Suprapubic skin (tissue), 3 donors: ENCODE measurements at regions not wholly inside any gene's neighbourhood (a gene's known extent, or its start where the extent isn't known, plus 50 kb on each side); places are given as distances from the start of the nearest gene placed in this dataset.

Source experiments
- EP300 ChIP-seq: sonication (generic); formaldehyde crosslinking; IDR thresholded peaks from one replicate; pipeline ENCODE4 v1.6.1; 2017; ENCODE audit warnings: antibody characterized with exemption
- POLR2A ChIP-seq, 2 donors: fragments of 450-650 bp; IDR thresholded peaks; one replicate each; pipeline ENCODE4 v1.6.1; 2017; ENCODE audit warnings: antibody characterized with exemption in 2 of 2, mild to moderate bottlenecking in 2 of 2, moderate library complexity in 2 of 2
- TF ChIP-seq, protein P1 (sequence below), 2 donors: fragments of 200-600 bp in 1 of 2; fragments of 450-650 bp in 1 of 2; sonication (generic) in 1 of 2; IDR thresholded peaks; one replicate each; pipeline ENCODE4 v1.5.1; 2016 to 2019; ENCODE audit warnings: antibody characterized with exemption in 2 of 2, mild to moderate bottlenecking in 1 of 2, moderate library complexity in 1 of 2

DNA sequence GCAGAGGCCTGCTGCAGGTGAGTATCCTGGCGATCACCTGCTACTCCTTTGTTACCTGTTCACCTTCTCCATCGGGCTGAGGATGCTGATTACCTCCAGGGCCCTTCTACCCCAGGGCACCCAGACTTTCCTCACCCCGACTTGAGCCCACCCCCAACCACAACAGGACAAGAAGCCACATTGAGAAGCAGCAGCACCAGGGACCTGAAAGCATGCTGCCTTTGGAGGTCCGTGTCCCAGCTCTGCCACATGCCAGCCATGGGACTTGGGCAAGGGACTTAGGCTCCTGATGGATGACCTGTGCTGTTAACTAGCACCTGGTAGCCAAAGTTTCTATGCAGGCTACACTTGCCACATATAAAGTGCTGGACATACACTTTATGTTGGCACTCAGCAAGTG lies 89.7 kb downstream of the CPZ start:
- TF ChIP-seq EP300 (no peak), POLR2A (IDR thresholded peaks at IDR 0.05) (no peak)
- TF ChIP-seq, protein P1, sequence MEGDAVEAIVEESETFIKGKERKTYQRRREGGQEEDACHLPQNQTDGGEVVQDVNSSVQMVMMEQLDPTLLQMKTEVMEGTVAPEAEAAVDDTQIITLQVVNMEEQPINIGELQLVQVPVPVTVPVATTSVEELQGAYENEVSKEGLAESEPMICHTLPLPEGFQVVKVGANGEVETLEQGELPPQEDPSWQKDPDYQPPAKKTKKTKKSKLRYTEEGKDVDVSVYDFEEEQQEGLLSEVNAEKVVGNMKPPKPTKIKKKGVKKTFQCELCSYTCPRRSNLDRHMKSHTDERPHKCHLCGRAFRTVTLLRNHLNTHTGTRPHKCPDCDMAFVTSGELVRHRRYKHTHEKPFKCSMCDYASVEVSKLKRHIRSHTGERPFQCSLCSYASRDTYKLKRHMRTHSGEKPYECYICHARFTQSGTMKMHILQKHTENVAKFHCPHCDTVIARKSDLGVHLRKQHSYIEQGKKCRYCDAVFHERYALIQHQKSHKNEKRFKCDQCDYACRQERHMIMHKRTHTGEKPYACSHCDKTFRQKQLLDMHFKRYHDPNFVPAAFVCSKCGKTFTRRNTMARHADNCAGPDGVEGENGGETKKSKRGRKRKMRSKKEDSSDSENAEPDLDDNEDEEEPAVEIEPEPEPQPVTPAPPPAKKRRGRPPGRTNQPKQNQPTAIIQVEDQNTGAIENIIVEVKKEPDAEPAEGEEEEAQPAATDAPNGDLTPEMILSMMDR (IDR thresholded peaks at IDR 0.05) = no peak
